Thyroid gland (tissue), 4 donors: ENCODE measurements at regions not wholly inside any gene's neighbourhood (a gene's known extent, or its start where the extent isn't known, plus 50 kb on each side); places are given as distances from the start of the nearest gene placed in this dataset.
A peak's percentile ranks its signal among the peaks of the same experiment; 100 is the strongest.

ENCODE experiments used
- DNase-seq, 2 donors: peaks; one replicate each; pipeline ENCODE4 v3.0.0-alpha.2; 2019
- H3K27ac ChIP-seq, 3 donors: fragments of 200-600 bp; sonication (generic); 1 replicate in 2 of 3; 2 replicates in 1 of 3; pipeline ENCODE4 v1.5.1; 2016 to 2019; ENCODE audit warnings: mild to moderate bottlenecking in 1 of 3, moderate library complexity in 1 of 3
- H3K27me3 ChIP-seq: fragments of 200-600 bp; sonication (generic); one replicate; pipeline ENCODE4 v1.5.1; 2019
- H3K36me3 ChIP-seq, 2 donors: fragments of 200-600 bp; sonication (generic); one replicate each; pipeline ENCODE4 v1.5.1; 2016 to 2019
- H3K4me1 ChIP-seq, 2 donors: fragments of 200-600 bp; sonication (generic); one replicate each; pipeline ENCODE4 v1.5.1; 2017 to 2019
- H3K4me3 ChIP-seq, 3 donors: fragments of 200-600 bp; sonication (generic); replicated peaks in 1 of 3; 1 replicate in 2 of 3; 2 replicates in 1 of 3; pipeline ENCODE4 v1.5.1; 2016; ENCODE audit warnings: mild to moderate bottlenecking in 1 of 3
- H3K9me3 ChIP-seq: fragments of 200-600 bp; sonication (generic); one replicate; pipeline ENCODE4 v1.5.1; 2017
- CTCF ChIP-seq, 6 experiments: fragments of 200-600 bp in 3 of 6; fragments of 450-650 bp in 3 of 6; sonication (generic) in 3 of 6; IDR thresholded peaks; one replicate each; pipeline ENCODE4 v1.5.1; 2016 to 2019; ENCODE audit warnings: antibody characterized with exemption in 6 of 6, mild to moderate bottlenecking in 2 of 6, inconsistent platforms in 1 of 6, moderate library complexity in 1 of 6
- POLR2A ChIP-seq, 2 donors: fragments of 450-650 bp; IDR thresholded peaks; one replicate each; pipeline ENCODE4 v1.6.1; 2017; ENCODE audit warnings: antibody characterized with exemption in 2 of 2, mild to moderate bottlenecking in 2 of 2, moderate library complexity in 1 of 2
- WGBS, 2 donors: methylation state at CpG; one replicate each; pipeline ENCODE4 v1.1.5; 2017; 5-methylcytosine and 5-hydroxymethylcytosine counted together
- intact Hi-C: fragments of 100-400 bp; cut with DNase I; formaldehyde crosslinking; loops from one replicate; pipeline ENCODE4 v1.15.1; 2023

GRCh38 chr1:82491301-82492048, 690.7 kb downstream of the ADGRL2 start:
- TF ChIP-seq CTCF (IDR thresholded peaks at IDR 0.05) (no peak), POLR2A (IDR thresholded peaks at IDR 0.05) (no peak)
- 80 to 81% methylated on average over 2 of the region's 2 CpGs for WGBS, 2 donors
- DNase-seq, result no peak
- Histone ChIP-seq H3K36me3 (no peaks in the 10 kb centered on the region), H3K4me1 (no peaks in the 10 kb centered on the region), H3K9me3 (no peaks in the 10 kb centered on the region), H3K27me3 (no peaks in the 10 kb centered on the region), H3K27ac (no peak overlapping the region), H3K4me3 (no peak overlapping the region)
- intact Hi-C loops, result no loop called here

- H3K27me3 ChIP-seq, result no peaks in the 10 kb centered on the region
- no peaks in the 10 kb centered on the region for H3K36me3 ChIP-seq
- no peaks in the 10 kb centered on the region for H3K9me3 ChIP-seq
- WGBS, 2 donors, result 85 to 87% methylated on average over 3 of the region's 3 CpGs
- no peak for DNase-seq
- intact Hi-C loops, result no loop called here
- H3K4me3 ChIP-seq, result no peak overlapping the region
- H3K4me1 ChIP-seq, result no peaks in the 10 kb centered on the region
- no peak overlapping the region for H3K27ac ChIP-seq
- TF ChIP-seq POLR2A (IDR thresholded peaks at IDR 0.05) (no peak), CTCF (IDR thresholded peaks at IDR 0.05) (no peak)
Measured at GRCh38 chr1:82487778-82488177, 687.0 kb downstream of the ADGRL2 start.

GRCh38 chr1:82486969-82487368, 686.2 kb downstream of the ADGRL2 start:
- TF ChIP-seq POLR2A (IDR thresholded peaks at IDR 0.05) (no peak), CTCF (IDR thresholded peaks at IDR 0.05) (no peak)
- intact Hi-C loops, result no loop called here
- H3K4me1 ChIP-seq, result no peaks in the 10 kb centered on the region

GRCh38 chr1:82486468-82486867, 685.7 kb downstream of the ADGRL2 start:
- intact Hi-C loops, result no loop called here
- Histone ChIP-seq H3K4me1 (no peaks in the 10 kb centered on the region), H3K36me3 (no peaks in the 10 kb centered on the region), H3K4me3 (no peak overlapping the region), H3K27me3 (no peaks in the 10 kb centered on the region), H3K27ac (no peak overlapping the region), H3K9me3 (no peaks in the 10 kb centered on the region)
- DNase-seq, result no peak
- 88 to 89% methylated on average over 5 of the region's 5 CpGs for WGBS, 2 donors
- TF ChIP-seq POLR2A (IDR thresholded peaks at IDR 0.05) (no peak), CTCF (IDR thresholded peaks at IDR 0.05) (no peak)

More at GRCh38 chr1:82486969-82487368, 686.2 kb downstream of the ADGRL2 start:
- no peak for DNase-seq
- no peak overlapping the region for H3K4me3 ChIP-seq
- H3K27ac ChIP-seq, result no peak overlapping the region
- no peaks in the 10 kb centered on the region for H3K36me3 ChIP-seq
- no peaks in the 10 kb centered on the region for H3K9me3 ChIP-seq
- no peaks in the 10 kb centered on the region for H3K27me3 ChIP-seq

- intact Hi-C loops, result no loop called here
- DNase-seq, result peak; percentile 52 to 68
- no peaks in the 10 kb centered on the region for H3K9me3 ChIP-seq
- H3K27ac ChIP-seq, result no peak overlapping the region
- TF ChIP-seq POLR2A (IDR thresholded peaks at IDR 0.05), result no peak
- no peak for TF ChIP-seq CTCF (IDR thresholded peaks at IDR 0.05)
- no peaks in the 10 kb centered on the region for H3K27me3 ChIP-seq
- WGBS, 2 donors, result 65 to 67% methylated on average over 4 of the region's 4 CpGs
- no peaks in the 10 kb centered on the region for H3K36me3 ChIP-seq
- no peak overlapping the region for H3K4me3 ChIP-seq
- H3K4me1 ChIP-seq, result no peaks in the 10 kb centered on the region
Measured at GRCh38 chr1:82485591-82486369, 685.0 kb downstream of the ADGRL2 start.
